Stimulated activated CD8-positive, alpha-beta memory T cell treated with anti-CD3 and anti-CD28 coated beads, Interleukin-7, amount 100 ng/mL, for 1 hour (primary cell): ENCODE measurements at regions not wholly inside any gene's neighbourhood (a gene's known extent, or its start where the extent isn't known, plus 50 kb on each side); places are given as distances from the start of the nearest gene placed in this dataset.

ENCODE experiments used
- DNase-seq, 2 donors: peaks; one replicate each; pipeline ENCODE4 v3.0.0-alpha.2; 2020; ENCODE audit warnings: low read depth in 2 of 2

GRCh38 chr5:89989776-89990175 lies 419.8 kb downstream of the CETN3 start:
- DNase-seq, result no peak

GRCh38 chr5:89988998-89989655 lies 420.4 kb downstream of the CETN3 start:
- DNase-seq, result no peak

- no peak for DNase-seq
These were observed 421.3 kb downstream of the CETN3 start for GRCh38 chr5:89988129-89988810.

GRCh38 chr5:89983216-89983615 lies 426.3 kb downstream of the CETN3 start:
- DNase-seq, result no peak

GRCh38 chr5:89981878-89982773 lies 427.4 kb downstream of the CETN3 start:
- no peak for DNase-seq

GRCh38 chr5:89981021-89981420 lies 428.5 kb downstream of the CETN3 start:
- DNase-seq, result no peak

GRCh38 chr5:89973516-89973915 lies 436.0 kb downstream of the CETN3 start:
- DNase-seq, result no peak

- no peak for DNase-seq
These were observed 436.7 kb downstream of the CETN3 start for GRCh38 chr5:89972901-89973300.

GRCh38 chr5:89968958-89969381 lies 440.6 kb downstream of the CETN3 start:
- DNase-seq, result no peak

- no peak for DNase-seq
These were observed 441.6 kb downstream of the CETN3 start for GRCh38 chr5:89967771-89968444.

GRCh38 chr5:89956838-89957237 lies 452.7 kb downstream of the CETN3 start:
- DNase-seq, result no peak

GRCh38 chr5:89954916-89955315 lies 454.6 kb downstream of the CETN3 start:
- DNase-seq, result no peak

GRCh38 chr5:89951876-89952275 lies 457.7 kb downstream of the CETN3 start:
- no peak for DNase-seq

GRCh38 chr5:89950234-89950633 lies 459.3 kb downstream of the CETN3 start:
- no peak for DNase-seq

GRCh38 chr5:89948977-89949376 lies 460.6 kb downstream of the CETN3 start:
- no peak for DNase-seq

GRCh38 chr5:89946916-89947315 lies 462.6 kb downstream of the CETN3 start:
- no peak for DNase-seq

GRCh38 chr5:89946508-89946907 lies 463.0 kb downstream of the CETN3 start:
- no peak for DNase-seq

- no peak for DNase-seq
These were observed 467.4 kb downstream of the CETN3 start for GRCh38 chr5:89942171-89942570.

GRCh38 chr5:89936576-89936975 lies 473.0 kb downstream of the CETN3 start:
- no peak for DNase-seq

- DNase-seq, result no peak
These were observed 475.5 kb downstream of the CETN3 start for GRCh38 chr5:89934069-89934468.

GRCh38 chr5:89932771-89933181 lies 476.8 kb downstream of the CETN3 start:
- DNase-seq, result no peak
